Liver (tissue), 3 donors: ENCODE measurements at regions not wholly inside any gene's neighbourhood (a gene's known extent, or its start where the extent isn't known, plus 50 kb on each side); places are given as distances from the start of the nearest gene placed in this dataset.

Experiments used
- CTCF ChIP-seq: fragments of 150-350 bp; IDR thresholded peaks from 2 replicates; pipeline ENCODE4 v1.5.1; 2017; ENCODE audit warnings: improper control_type of control experiment, low read depth, low read length; ENCODE audit not compliant: missing input control
- EGR1 ChIP-seq, 2 donors: IDR thresholded peaks; 2 replicates each; pipeline ENCODE4 v1.6.1; 2016 to 2018; ENCODE audit warnings: antibody characterized with exemption in 2 of 2, low read depth in 2 of 2
- HNF4A ChIP-seq, 2 donors: conservative IDR thresholded peaks; 2 replicates each; pipeline ENCODE4 v1.6.1; 2016; ENCODE audit warnings: antibody characterized with exemption in 2 of 2, mild to moderate bottlenecking in 2 of 2
- JUND ChIP-seq, 2 donors: IDR thresholded peaks; 2 replicates each; pipeline ENCODE4 v1.6.1; 2016; ENCODE audit warnings: antibody characterized with exemption in 2 of 2
- RAD21 ChIP-seq, 2 donors: IDR thresholded peaks; 2 replicates each; pipeline ENCODE4 v1.6.1; 2016; ENCODE audit warnings: antibody characterized with exemption in 2 of 2, mild to moderate bottlenecking in 2 of 2
- SP1 ChIP-seq: IDR thresholded peaks from 2 replicates; pipeline ENCODE4 v1.6.1; 2018; ENCODE audit warnings: antibody characterized with exemption, mild to moderate bottlenecking
- TAF1 ChIP-seq: conservative IDR thresholded peaks from 2 replicates; pipeline ENCODE4 v1.6.1; 2016; ENCODE audit warnings: antibody characterized with exemption, mild to moderate bottlenecking
- YY1 ChIP-seq: IDR thresholded peaks from 2 replicates; pipeline ENCODE4 v1.6.1; 2016; ENCODE audit warnings: antibody characterized with exemption, mild to moderate bottlenecking
- TF ChIP-seq, protein P1 (sequence below): IDR thresholded peaks from 2 replicates; pipeline ENCODE4 v1.6.1; 2016; ENCODE audit warnings: antibody characterized with exemption, mild to moderate bottlenecking
- TF ChIP-seq, protein P2 (sequence below): IDR thresholded peaks from 2 replicates; pipeline ENCODE4 v1.6.1; 2016; ENCODE audit warnings: antibody characterized with exemption
- donor health status: healthy.
- donor health status: healthy.

DNA sequence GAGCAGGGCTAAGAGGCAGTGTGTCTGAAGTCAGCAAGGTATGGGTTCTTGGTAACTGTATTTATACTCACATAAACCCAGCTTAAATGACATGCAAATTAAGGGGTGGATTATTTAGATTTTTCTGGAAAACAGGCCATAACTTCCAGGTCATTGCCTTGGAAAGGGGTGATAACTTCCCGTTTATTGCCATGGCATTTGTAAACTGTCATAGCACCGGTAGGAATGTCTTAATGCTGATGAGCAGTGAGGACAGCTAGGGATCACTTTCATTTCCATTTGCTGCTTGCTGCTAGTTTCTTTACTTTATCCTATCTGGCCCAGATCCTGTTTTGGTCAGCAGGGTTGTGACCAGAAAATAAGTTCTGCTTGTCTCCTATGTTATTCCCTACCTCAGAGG lies 1336.7 kb downstream of the CDH11 start:
- TF ChIP-seq TAF1 (no peak), CTCF (no peak), YY1 (no peak), EGR1 (IDR thresholded peaks at IDR 0.05; ENCODE audit: low read depth in 2 of 2) (no peak), SP1 (no peak), HNF4A (conservative IDR thresholded peaks at IDR 0.05) (no peak), RAD21 (IDR thresholded peaks at IDR 0.05) (no peak), JUND (IDR thresholded peaks at IDR 0.05) (no peak)
- TF ChIP-seq, protein P1, sequence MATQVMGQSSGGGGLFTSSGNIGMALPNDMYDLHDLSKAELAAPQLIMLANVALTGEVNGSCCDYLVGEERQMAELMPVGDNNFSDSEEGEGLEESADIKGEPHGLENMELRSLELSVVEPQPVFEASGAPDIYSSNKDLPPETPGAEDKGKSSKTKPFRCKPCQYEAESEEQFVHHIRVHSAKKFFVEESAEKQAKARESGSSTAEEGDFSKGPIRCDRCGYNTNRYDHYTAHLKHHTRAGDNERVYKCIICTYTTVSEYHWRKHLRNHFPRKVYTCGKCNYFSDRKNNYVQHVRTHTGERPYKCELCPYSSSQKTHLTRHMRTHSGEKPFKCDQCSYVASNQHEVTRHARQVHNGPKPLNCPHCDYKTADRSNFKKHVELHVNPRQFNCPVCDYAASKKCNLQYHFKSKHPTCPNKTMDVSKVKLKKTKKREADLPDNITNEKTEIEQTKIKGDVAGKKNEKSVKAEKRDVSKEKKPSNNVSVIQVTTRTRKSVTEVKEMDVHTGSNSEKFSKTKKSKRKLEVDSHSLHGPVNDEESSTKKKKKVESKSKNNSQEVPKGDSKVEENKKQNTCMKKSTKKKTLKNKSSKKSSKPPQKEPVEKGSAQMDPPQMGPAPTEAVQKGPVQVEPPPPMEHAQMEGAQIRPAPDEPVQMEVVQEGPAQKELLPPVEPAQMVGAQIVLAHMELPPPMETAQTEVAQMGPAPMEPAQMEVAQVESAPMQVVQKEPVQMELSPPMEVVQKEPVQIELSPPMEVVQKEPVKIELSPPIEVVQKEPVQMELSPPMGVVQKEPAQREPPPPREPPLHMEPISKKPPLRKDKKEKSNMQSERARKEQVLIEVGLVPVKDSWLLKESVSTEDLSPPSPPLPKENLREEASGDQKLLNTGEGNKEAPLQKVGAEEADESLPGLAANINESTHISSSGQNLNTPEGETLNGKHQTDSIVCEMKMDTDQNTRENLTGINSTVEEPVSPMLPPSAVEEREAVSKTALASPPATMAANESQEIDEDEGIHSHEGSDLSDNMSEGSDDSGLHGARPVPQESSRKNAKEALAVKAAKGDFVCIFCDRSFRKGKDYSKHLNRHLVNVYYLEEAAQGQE: no peak
- TF ChIP-seq, protein P2, sequence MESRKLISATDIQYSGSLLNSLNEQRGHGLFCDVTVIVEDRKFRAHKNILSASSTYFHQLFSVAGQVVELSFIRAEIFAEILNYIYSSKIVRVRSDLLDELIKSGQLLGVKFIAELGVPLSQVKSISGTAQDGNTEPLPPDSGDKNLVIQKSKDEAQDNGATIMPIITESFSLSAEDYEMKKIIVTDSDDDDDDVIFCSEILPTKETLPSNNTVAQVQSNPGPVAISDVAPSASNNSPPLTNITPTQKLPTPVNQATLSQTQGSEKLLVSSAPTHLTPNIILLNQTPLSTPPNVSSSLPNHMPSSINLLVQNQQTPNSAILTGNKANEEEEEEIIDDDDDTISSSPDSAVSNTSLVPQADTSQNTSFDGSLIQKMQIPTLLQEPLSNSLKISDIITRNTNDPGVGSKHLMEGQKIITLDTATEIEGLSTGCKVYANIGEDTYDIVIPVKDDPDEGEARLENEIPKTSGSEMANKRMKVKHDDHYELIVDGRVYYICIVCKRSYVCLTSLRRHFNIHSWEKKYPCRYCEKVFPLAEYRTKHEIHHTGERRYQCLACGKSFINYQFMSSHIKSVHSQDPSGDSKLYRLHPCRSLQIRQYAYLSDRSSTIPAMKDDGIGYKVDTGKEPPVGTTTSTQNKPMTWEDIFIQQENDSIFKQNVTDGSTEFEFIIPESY: no peak
